ENCODE measurements at regions not wholly inside any gene's neighbourhood (a gene's known extent, or its start where the extent isn't known, plus 50 kb on each side); places are given as distances from the start of the nearest gene placed in this dataset.

DNA sequence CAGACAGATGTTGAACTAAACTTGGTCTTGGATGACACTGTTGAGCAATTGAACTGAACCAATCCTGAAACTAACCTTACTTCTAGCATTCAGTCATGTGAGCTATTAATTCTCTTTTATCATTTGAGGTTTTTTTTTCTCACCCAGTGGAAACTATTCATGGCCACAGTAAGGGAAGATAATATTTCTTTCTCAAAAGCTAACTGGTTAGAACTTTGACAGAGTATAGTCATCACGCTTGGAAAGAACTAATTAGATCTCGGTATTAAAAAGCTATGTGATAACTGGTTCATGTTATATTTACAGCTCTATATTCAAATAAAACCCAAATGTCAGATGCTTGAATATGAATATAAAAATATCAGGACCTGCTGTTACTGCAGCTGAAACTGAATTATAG is 89.5 kb downstream of the OTUD1 start:
- intact Hi-C loops (cut with micrococcal nuclease) (no loop called here), dilution Hi-C loops (cut with MboI; ENCODE audit: extremely low pct_ligation_motif_present, low sequenced_read_pairs) (no loop called here)
- Histone ChIP-seq H2AFZ (ENCODE audit: low read depth, low read length) (no peak overlapping the region), H4K20me1 (replicated peaks; ENCODE audit: control insufficient read depth, extremely low read depth, insufficient read depth, low read length) (no peaks in the 10 kb centered on the region), H3K36me3 (ENCODE audit: control insufficient read depth in 2 of 2, extremely low read depth in 1 of 2, insufficient read depth in 2 of 2, low read length in 2 of 2) (no peaks in the 10 kb centered on the region), H3K27ac (ENCODE audit: insufficient read depth, low read depth, low read length) (no peak overlapping the region), H3K79me2 (ENCODE audit: control insufficient read depth, insufficient read depth, low read length) (no peaks in the 10 kb centered on the region), H3K27me3 (ENCODE audit: control insufficient read depth in 2 of 2, insufficient read depth in 2 of 2, low read length in 2 of 2) (no peaks in the 10 kb centered on the region), H3K9ac (replicated peaks; ENCODE audit: extremely low read depth, insufficient read depth, low read length) (no peak overlapping the region), H3K4me3 (replicated peaks in 1 of 3; ENCODE audit: insufficient read depth in 1 of 3, low read depth in 1 of 3, low read length in 3 of 3) (no peak overlapping the region), H3K4me1 (ENCODE audit: control insufficient read depth, extremely low read depth, insufficient read depth, low read length) (no peaks in the 10 kb centered on the region), H3K9me3 (replicated peaks; ENCODE audit: control insufficient read depth, insufficient read depth, low read length) (no peaks in the 10 kb centered on the region), H3K9me1 (replicated peaks; ENCODE audit: control insufficient read depth, extremely low read depth, insufficient read depth, low read length) (no peaks in the 10 kb centered on the region), H3K4me2 (ENCODE audit: insufficient read depth, low read length) (no peak overlapping the region)
- TF ChIP-seq MYC (IDR thresholded peaks at IDR 0.05; ENCODE audit: low read depth, low read length) (no peak), GATA2 (IDR thresholded peaks at IDR 0.05; ENCODE audit: insufficient read depth, insufficient read length, low read depth, low read length) (no peak)
- FAIRE-seq (no peak), DNase-seq (ENCODE audit: low read depth, low spot score) (no peak)
- ChIA-PET CTCF (interaction anchor here (1.7 to 2.2 kb wide), 2 partner anchors 213 to 370 kb away, joined by 3 to 11 read pairs; no protein-coding TSS in a partner anchor), POLR2A (no interaction called here)
- no TSS peak for BruUV-seq (replicated peaks)

- Histone ChIP-seq H3K79me2 (ENCODE audit: control insufficient read depth, insufficient read depth, low read length) (no peaks in the 10 kb centered on the region), H3K4me1 (ENCODE audit: control insufficient read depth, extremely low read depth, insufficient read depth, low read length) (no peaks in the 10 kb centered on the region), H3K9me1 (replicated peaks; ENCODE audit: control insufficient read depth, extremely low read depth, insufficient read depth, low read length) (no peaks in the 10 kb centered on the region), H3K9me3 (replicated peaks; ENCODE audit: control insufficient read depth, insufficient read depth, low read length) (no peaks in the 10 kb centered on the region), H3K27ac (ENCODE audit: insufficient read depth, low read depth, low read length) (no peak overlapping the region), H3K4me2 (ENCODE audit: insufficient read depth, low read length) (no peak overlapping the region), H3K4me3 (replicated peaks in 1 of 3; ENCODE audit: insufficient read depth in 1 of 3, low read depth in 1 of 3, low read length in 3 of 3) (no peak overlapping the region), H3K36me3 (ENCODE audit: control insufficient read depth in 2 of 2, extremely low read depth in 1 of 2, insufficient read depth in 2 of 2, low read length in 2 of 2) (no peaks in the 10 kb centered on the region), H2AFZ (ENCODE audit: low read depth, low read length) (no peak overlapping the region), H3K27me3 (ENCODE audit: control insufficient read depth in 2 of 2, insufficient read depth in 2 of 2, low read length in 2 of 2) (no peaks in the 10 kb centered on the region), H4K20me1 (replicated peaks; ENCODE audit: control insufficient read depth, extremely low read depth, insufficient read depth, low read length) (no peaks in the 10 kb centered on the region), H3K9ac (replicated peaks; ENCODE audit: extremely low read depth, insufficient read depth, low read length) (no peak overlapping the region)
- intact Hi-C loops (cut with micrococcal nuclease) (loop anchor here (1.0 to 2.0 kb wide), 2 partner anchors 214 to 371 kb away; no protein-coding TSS in a partner anchor), dilution Hi-C loops (cut with MboI; ENCODE audit: extremely low pct_ligation_motif_present, low sequenced_read_pairs) (no loop called here)
- no TSS peak for BruUV-seq (replicated peaks)
- CTCF ChIA-PET = interaction anchor here (2.2 kb wide), 1 partner anchor 215 kb away, joined by 11 read pairs; no protein-coding TSS in a partner anchor
- POLR2A ChIA-PET = no interaction called here
- DNase-seq (ENCODE audit: low read depth, low spot score) (no peak), FAIRE-seq (no peak)
- TF ChIP-seq MAX (IDR thresholded peaks at IDR 0.05; ENCODE audit: insufficient read depth, insufficient read length) (no peak), FOS (IDR thresholded peaks at IDR 0.05; ENCODE audit: borderline replicate concordance, insufficient read depth, low read length) (no peak), MYC (IDR thresholded peaks at IDR 0.05; ENCODE audit: low read depth, low read length) (no peak), JUN (IDR thresholded peaks at IDR 0.05; ENCODE audit: borderline replicate concordance, insufficient read depth, insufficient read length, low read depth) (no peak), POLR2A (IDR thresholded peaks at IDR 0.05; ENCODE audit: low read depth, low read length) (no peak), EZH2 (IDR thresholded peaks at IDR 0.05; ENCODE audit: borderline replicate concordance, low read depth, low read length, severe bottlenecking) (no peak), GATA2 (IDR thresholded peaks at IDR 0.05; ENCODE audit: insufficient read depth, insufficient read length, low read depth, low read length) (no peak), POLR2AphosphoS5 (IDR thresholded peaks at IDR 0.05; ENCODE audit: insufficient read depth, low read depth, low read length) (no peak)
- TF ChIP-seq, protein P1, sequence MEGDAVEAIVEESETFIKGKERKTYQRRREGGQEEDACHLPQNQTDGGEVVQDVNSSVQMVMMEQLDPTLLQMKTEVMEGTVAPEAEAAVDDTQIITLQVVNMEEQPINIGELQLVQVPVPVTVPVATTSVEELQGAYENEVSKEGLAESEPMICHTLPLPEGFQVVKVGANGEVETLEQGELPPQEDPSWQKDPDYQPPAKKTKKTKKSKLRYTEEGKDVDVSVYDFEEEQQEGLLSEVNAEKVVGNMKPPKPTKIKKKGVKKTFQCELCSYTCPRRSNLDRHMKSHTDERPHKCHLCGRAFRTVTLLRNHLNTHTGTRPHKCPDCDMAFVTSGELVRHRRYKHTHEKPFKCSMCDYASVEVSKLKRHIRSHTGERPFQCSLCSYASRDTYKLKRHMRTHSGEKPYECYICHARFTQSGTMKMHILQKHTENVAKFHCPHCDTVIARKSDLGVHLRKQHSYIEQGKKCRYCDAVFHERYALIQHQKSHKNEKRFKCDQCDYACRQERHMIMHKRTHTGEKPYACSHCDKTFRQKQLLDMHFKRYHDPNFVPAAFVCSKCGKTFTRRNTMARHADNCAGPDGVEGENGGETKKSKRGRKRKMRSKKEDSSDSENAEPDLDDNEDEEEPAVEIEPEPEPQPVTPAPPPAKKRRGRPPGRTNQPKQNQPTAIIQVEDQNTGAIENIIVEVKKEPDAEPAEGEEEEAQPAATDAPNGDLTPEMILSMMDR (IDR thresholded peaks at IDR 0.05; ENCODE audit: extremely low read depth in 1 of 2, insufficient read depth in 1 of 2, low read depth in 1 of 2, low read length in 2 of 2) = no peak
These were observed 90.8 kb downstream of the OTUD1 start for GRCh38 chr10:23529625-23530024.
